DMS114 treated with DMSO at 0.1 percent for 48 hours (cell line): ENCODE measurements at regions not wholly inside any gene's neighbourhood (a gene's known extent, or its start where the extent isn't known, plus 50 kb on each side); places are given as distances from the start of the nearest gene placed in this dataset.

Experiments
- DNase-seq: peaks from one replicate; lab custom pipeline; 2025; ENCODE audit not compliant: unreplicated experiment; lab: John Stamatoyannopoulos, UW

- no peak for DNase-seq
Measured at GRCh38 chr13:39856714-39857113, 201.3 kb downstream of the COG6 start.

- no peak for DNase-seq
Measured at GRCh38 chr13:39858794-39859193, 203.3 kb downstream of the COG6 start.

- DNase-seq, result no peak
Measured at GRCh38 chr13:39859898-39860297, 204.4 kb downstream of the COG6 start.

GRCh38 chr13:39862900-39863299 lies 207.4 kb downstream of the COG6 start:
- DNase-seq, result no peak

- no peak for DNase-seq
Measured at GRCh38 chr13:39864221-39864620, 208.8 kb downstream of the COG6 start.

GRCh38 chr13:39866722-39867121 lies 211.3 kb downstream of the COG6 start:
- DNase-seq, result no peak

- no peak for DNase-seq
Measured at GRCh38 chr13:39867807-39868206, 212.3 kb downstream of the COG6 start.

GRCh38 chr13:39870197-39870747 lies 214.8 kb downstream of the COG6 start:
- DNase-seq, result no peak

GRCh38 chr13:39874331-39875053 lies 219.0 kb downstream of the COG6 start:
- DNase-seq, result no peak

- DNase-seq, result no peak
Measured at GRCh38 chr13:39875111-39875987, 219.9 kb downstream of the COG6 start.

GRCh38 chr13:39876258-39876657 lies 220.8 kb downstream of the COG6 start:
- no peak for DNase-seq

GRCh38 chr13:39877134-39877533 lies 221.7 kb downstream of the COG6 start:
- no peak for DNase-seq

- no peak for DNase-seq
Measured at GRCh38 chr13:39879286-39880035, 224.0 kb downstream of the COG6 start.

GRCh38 chr13:39881383-39881782 lies 225.9 kb downstream of the COG6 start:
- DNase-seq, result no peak

- DNase-seq, result no peak
Measured at GRCh38 chr13:39881887-39882286, 226.4 kb downstream of the COG6 start.

- no peak for DNase-seq
Measured at GRCh38 chr13:39884166-39884565, 228.7 kb downstream of the COG6 start.

- DNase-seq, result no peak
Measured at GRCh38 chr13:39886336-39886735, 230.9 kb downstream of the COG6 start.

- no peak for DNase-seq
Measured at GRCh38 chr13:39887387-39887786, 231.9 kb downstream of the COG6 start.

- no peak for DNase-seq
Measured at GRCh38 chr13:39888865-39889810, 233.7 kb downstream of the COG6 start.

GRCh38 chr13:39890537-39890936 lies 235.1 kb downstream of the COG6 start:
- no peak for DNase-seq
